Astrocyte of the cerebellum (primary cell): ENCODE measurements at regions not wholly inside any gene's neighbourhood (a gene's known extent, or its start where the extent isn't known, plus 50 kb on each side); places are given as distances from the start of the nearest gene placed in this dataset.

Experiments
- DNase-seq: peaks from one replicate; pipeline ENCODE4 v3.0.0-alpha.2; 2011; ENCODE audit warnings: low read depth
- H3K4me3 ChIP-seq: 2 replicates; pipeline ENCODE4 v1.5.1; 2011; ENCODE audit warnings: mild to moderate bottlenecking, low read depth, low read length, moderate library complexity
- CTCF ChIP-seq: IDR thresholded peaks from 2 replicates; pipeline ENCODE4 v1.5.1; 2012; ENCODE audit warnings: low read length, low read depth, moderate library complexity, mild to moderate bottlenecking; ENCODE audit errors: missing control alignments
- in situ Hi-C: cut with HindIII; loops from 2 replicates; pipeline ENCODE4 v1.10.0; 2017; ENCODE audit warnings: low sequenced_read_pairs

DNA sequence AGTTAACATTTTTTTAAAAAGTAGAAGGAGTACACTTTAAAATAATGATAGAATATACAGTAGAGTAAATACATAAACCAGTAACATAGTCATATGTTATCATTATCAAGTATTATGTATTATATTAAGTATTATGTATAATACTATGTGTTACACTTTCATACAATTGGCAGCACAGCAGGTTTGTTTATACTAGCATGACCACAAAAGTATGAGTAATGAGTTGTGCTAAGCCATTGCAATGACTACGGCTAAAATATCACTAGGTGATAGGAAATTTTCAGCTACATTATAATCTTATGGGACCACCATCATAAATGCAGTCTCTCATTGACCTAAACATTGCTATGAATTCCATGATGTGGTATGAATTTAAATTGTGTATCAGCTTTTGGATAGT is 506.0 kb downstream of the HTR1A start:
- DNase-seq = peak; percentile 13
- H3K4me3 ChIP-seq = no peak overlapping the region
- no peak for TF ChIP-seq CTCF
- in situ Hi-C loops = no loop called here

DNA sequence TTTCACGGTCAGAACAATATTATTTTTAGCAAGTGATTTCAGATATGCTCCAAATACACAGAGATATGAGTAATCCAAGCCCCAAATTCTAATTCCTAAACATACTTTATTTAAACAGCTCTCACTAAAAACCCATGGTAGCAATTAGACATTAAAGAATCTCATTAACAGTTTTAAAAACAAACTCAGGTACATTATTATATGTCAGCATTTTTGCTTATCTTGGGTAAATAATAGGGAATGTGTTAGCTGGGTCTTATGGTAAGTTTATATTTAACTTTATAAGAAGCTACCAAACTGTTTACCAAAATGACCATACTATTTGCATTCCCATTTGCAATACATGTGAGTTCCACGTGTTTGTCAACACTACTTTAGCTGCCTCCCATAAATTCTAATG is 511.1 kb downstream of the HTR1A start:
- no peak for TF ChIP-seq CTCF
- DNase-seq = no peak
- H3K4me3 ChIP-seq = no peak overlapping the region
- in situ Hi-C loops = no loop called here

GRCh38 chr5:63439537-63439936 is 522.7 kb downstream of the HTR1A start:
- DNase-seq = no peak
- in situ Hi-C loops = no loop called here

GRCh38 chr5:63409737-63410136 is 552.5 kb downstream of the HTR1A start:
- H3K4me3 ChIP-seq = no peak overlapping the region
- DNase-seq = no peak
- in situ Hi-C loops = no loop called here
- no peak for TF ChIP-seq CTCF

More at GRCh38 chr5:63439537-63439936, 522.7 kb downstream of the HTR1A start:
- H3K4me3 ChIP-seq = no peak overlapping the region
- no peak for TF ChIP-seq CTCF

DNA sequence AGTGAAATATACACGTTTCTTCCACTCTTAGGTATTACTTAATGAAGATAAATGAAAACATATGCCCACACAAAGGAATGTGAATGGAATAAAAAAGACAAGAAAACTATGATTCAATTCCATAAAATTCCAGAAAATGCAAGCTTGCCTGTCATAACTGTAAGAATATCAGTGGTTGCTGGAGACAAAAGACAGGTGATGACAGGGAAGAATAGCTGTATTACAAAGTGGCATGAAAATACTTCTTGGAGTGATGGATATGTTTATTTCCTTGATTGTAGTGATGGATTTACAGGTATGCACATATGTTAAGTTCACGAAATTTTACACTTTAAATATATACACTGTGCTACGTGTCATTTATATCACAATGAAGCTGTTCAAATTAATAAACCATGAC is 553.3 kb downstream of the HTR1A start:
- no peak for DNase-seq
- no peak overlapping the region for H3K4me3 ChIP-seq
- no peak for TF ChIP-seq CTCF
- in situ Hi-C loops = no loop called here

- DNase-seq = peak; percentile 12
- H3K4me3 ChIP-seq = no peak overlapping the region
- in situ Hi-C loops = no loop called here
- peak; percentile 82 for TF ChIP-seq CTCF
Observed at GRCh38 chr5:63401436-63402046, 560.7 kb downstream of the HTR1A start.
